ENCODE measurements at regions not wholly inside any gene's neighbourhood (a gene's known extent, or its start where the extent isn't known, plus 50 kb on each side); places are given as distances from the start of the nearest gene placed in this dataset.

GRCh38 chr3:127469760-127470159 lies 120.8 kb downstream of the TPRA1 start:
- DNase-seq (ENCODE audit: insufficient read length) (no peak), FAIRE-seq (no peak)
- TF ChIP-seq POLR2AphosphoS5 (IDR thresholded peaks at IDR 0.05; ENCODE audit: low read depth, low read length) (no peak), POLR2A (IDR thresholded peaks at IDR 0.05; ENCODE audit: low read depth, low read length) (no peak), TAF1 (IDR thresholded peaks at IDR 0.05; ENCODE audit: borderline replicate concordance, low read depth, low read length) (no peak)

DNA sequence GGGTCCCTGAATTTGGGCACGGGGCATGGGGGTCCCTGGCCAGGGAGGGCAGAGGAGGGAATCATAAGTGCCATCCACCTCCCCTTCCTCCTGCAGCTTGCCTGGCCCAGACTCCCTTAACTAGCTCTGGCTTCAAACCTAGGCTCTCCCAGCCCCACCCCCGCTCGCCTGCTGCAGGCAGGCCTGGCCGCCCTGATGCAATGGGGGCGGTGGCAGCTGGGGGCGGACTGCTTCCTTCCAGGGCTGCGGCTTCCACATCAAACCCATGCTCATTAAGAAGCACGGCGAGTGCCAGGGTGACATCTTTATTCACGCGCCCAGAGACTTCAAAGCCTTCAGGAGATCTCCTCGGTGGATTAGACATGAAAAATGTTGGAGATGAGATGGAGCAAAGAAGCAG lies 123.1 kb downstream of the TPRA1 start:
- TF ChIP-seq POLR2AphosphoS5 (IDR thresholded peaks at IDR 0.05; ENCODE audit: low read depth, low read length) (no peak), POLR2A (IDR thresholded peaks at IDR 0.05; ENCODE audit: low read depth, low read length) (no peak), TAF1 (IDR thresholded peaks at IDR 0.05; ENCODE audit: borderline replicate concordance, low read depth, low read length) (no peak)
- DNase-seq (ENCODE audit: insufficient read length) (no peak), FAIRE-seq (no peak)

DNA sequence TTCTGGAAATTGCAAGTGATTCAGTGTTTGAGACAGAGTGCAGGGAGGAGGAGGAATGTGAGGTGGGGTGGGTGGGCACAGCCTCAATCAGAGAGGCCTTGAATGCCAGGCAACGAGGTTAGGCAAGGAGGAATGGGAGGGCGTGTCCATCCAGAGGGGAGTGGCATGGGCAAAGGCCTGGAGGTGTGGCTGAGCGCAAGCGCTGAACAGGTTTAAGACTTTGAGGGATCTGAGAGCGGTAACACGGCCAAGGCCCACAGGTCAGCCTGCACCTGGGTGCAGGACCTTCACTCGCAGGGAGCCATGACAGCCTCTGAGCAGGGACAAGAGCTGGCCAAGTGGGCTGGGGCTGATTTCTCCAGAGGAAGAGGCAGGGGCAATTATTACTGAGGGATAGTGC lies 125.9 kb downstream of the TPRA1 start:
- TF ChIP-seq TAF1 (IDR thresholded peaks at IDR 0.05; ENCODE audit: borderline replicate concordance, low read depth, low read length) (no peak), POLR2A (IDR thresholded peaks at IDR 0.05; ENCODE audit: low read depth, low read length) (no peak), POLR2AphosphoS5 (IDR thresholded peaks at IDR 0.05; ENCODE audit: low read depth, low read length) (no peak)
- no peak for DNase-seq (ENCODE audit: insufficient read length)
- FAIRE-seq: no peak

DNA sequence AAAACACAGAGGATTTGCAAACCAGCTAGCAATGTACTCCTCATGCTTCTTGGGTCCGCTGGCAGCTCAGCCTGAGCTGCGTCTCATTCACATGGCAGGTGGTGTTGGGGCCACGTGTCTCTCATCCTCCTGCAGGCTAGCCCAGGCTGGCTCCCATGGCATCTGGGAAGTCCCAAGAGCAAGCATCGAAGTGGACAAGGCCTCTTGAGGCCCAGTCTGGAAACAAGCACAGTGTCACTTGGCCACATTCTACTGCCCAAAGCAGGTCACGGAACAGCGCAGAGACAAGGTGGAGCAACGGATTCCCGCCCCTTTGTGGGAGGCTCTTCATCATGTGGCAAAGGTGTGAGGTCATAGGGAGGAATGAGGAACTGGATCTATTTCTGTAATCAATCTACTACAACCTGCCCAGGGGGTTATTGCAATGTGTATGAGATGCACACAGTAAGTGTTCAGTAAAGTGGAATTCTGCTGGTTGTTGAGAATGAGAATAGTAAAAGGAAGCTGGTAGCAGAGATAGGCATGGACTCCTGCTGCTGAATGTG lies 128.3 kb downstream of the TPRA1 start:
- DNase-seq (ENCODE audit: insufficient read length) (no peak), FAIRE-seq (no peak)
- TF ChIP-seq TAF1 (IDR thresholded peaks at IDR 0.05; ENCODE audit: borderline replicate concordance, low read depth, low read length) (no peak), POLR2A (IDR thresholded peaks at IDR 0.05; ENCODE audit: low read depth, low read length) (no peak), POLR2AphosphoS5 (IDR thresholded peaks at IDR 0.05; ENCODE audit: low read depth, low read length) (no peak)

- FAIRE-seq (no peak), DNase-seq (ENCODE audit: insufficient read length) (no peak)
- TF ChIP-seq POLR2AphosphoS5 (IDR thresholded peaks at IDR 0.05; ENCODE audit: low read depth, low read length): no peak
- no peak for TF ChIP-seq POLR2A (IDR thresholded peaks at IDR 0.05; ENCODE audit: low read depth, low read length)
- TF ChIP-seq TAF1 (IDR thresholded peaks at IDR 0.05; ENCODE audit: borderline replicate concordance, low read depth, low read length): no peak
Observed at GRCh38 chr3:127461286-127461910, 129.1 kb downstream of the TPRA1 start.

DNA sequence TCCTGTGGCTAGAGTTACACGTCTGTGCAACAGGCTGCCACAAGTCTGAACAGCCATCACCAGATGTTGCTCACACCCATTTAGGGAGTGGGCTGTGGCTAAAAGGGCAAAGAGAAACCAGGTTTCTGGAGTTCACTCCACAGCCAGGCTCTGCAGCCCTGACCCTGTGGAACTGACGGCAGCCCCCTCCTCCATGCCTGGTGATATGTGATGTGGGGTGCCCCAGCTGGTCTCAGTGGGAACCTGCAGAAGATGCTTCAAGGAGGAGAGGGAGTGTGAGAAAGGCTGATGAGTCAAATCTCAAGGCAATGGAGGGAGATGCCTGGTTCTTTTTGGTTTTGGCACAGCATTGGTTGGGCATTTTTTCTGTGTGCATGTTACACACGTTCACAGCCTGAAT lies 130.6 kb downstream of the TPRA1 start:
- FAIRE-seq (no peak), DNase-seq (ENCODE audit: insufficient read length) (no peak)
- no peak for TF ChIP-seq POLR2A (IDR thresholded peaks at IDR 0.05; ENCODE audit: low read depth, low read length)
- TF ChIP-seq TAF1 (IDR thresholded peaks at IDR 0.05; ENCODE audit: borderline replicate concordance, low read depth, low read length): no peak
- no peak for TF ChIP-seq POLR2AphosphoS5 (IDR thresholded peaks at IDR 0.05; ENCODE audit: low read depth, low read length)

- no peak for FAIRE-seq
- no peak for TF ChIP-seq POLR2AphosphoS5 (IDR thresholded peaks at IDR 0.05; ENCODE audit: low read depth, low read length)
- TF ChIP-seq TAF1 (IDR thresholded peaks at IDR 0.05; ENCODE audit: borderline replicate concordance, low read depth, low read length): no peak
- no peak for TF ChIP-seq POLR2A (IDR thresholded peaks at IDR 0.05; ENCODE audit: low read depth, low read length)
- DNase-seq (ENCODE audit: insufficient read length): no peak
Observed at GRCh38 chr3:127458696-127459604, 131.6 kb downstream of the TPRA1 start.

DNA sequence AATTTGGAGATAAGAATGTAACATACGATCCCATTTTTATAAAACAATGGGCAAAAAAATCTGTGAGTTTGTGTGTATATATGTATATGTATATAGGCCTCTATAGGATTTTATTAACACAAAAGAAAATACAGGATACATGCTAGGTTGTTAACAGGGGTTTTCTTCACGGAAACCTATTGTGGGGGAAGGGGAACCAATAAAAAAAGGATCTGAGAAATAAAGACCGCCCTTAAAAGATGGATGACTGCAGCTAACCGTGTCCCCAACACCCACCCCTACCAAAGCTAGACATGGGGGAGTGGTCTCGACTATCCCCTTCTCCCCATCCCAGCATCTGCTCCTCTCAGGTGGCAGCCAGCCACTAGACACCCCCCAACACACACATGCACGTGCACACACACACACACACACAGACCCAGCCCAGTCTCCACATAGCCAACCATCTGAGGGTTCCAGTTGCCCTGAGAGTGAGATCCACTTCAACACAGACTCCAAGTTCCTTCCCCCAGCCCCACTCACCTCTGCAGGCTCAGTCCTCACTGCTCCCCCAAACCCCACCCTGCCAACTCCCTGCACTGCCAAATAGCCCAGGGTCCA lies 132.9 kb downstream of the TPRA1 start:
- DNase-seq (ENCODE audit: insufficient read length): no peak
- FAIRE-seq: no peak
- no peak for TF ChIP-seq TAF1 (IDR thresholded peaks at IDR 0.05; ENCODE audit: borderline replicate concordance, low read depth, low read length)
- TF ChIP-seq POLR2AphosphoS5 (IDR thresholded peaks at IDR 0.05; ENCODE audit: low read depth, low read length): no peak
- TF ChIP-seq POLR2A (IDR thresholded peaks at IDR 0.05; ENCODE audit: low read depth, low read length): no peak

DNA sequence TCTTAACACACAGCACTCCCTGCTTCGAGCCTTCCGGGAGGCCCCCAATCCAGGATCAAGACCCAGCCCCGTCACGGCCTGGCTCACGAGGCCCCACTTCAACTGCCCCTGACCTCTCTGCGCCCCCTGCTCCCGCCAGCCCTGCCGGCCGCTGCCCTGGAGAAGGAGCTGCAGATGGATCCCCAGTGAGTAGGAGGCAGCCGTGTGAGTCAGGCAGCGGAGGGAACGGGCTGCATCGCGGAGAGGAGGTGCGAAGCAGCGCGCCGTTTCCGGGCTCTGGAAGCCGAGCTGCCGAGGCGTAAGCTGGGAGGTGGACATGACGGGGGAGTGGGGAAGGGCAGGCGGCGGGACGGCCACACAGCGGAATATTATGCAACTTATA lies 133.4 kb downstream of the TPRA1 start:
- DNase-seq (ENCODE audit: insufficient read length): no peak
- no peak for FAIRE-seq
- no peak for TF ChIP-seq TAF1 (IDR thresholded peaks at IDR 0.05; ENCODE audit: borderline replicate concordance, low read depth, low read length)
- TF ChIP-seq POLR2A (IDR thresholded peaks at IDR 0.05; ENCODE audit: low read depth, low read length): no peak
- TF ChIP-seq POLR2AphosphoS5 (IDR thresholded peaks at IDR 0.05; ENCODE audit: low read depth, low read length): no peak

GRCh38 chr3:127456471-127457093 lies 134.0 kb downstream of the TPRA1 start:
- DNase-seq (ENCODE audit: insufficient read length) (no peak), FAIRE-seq (no peak)
- TF ChIP-seq POLR2AphosphoS5 (IDR thresholded peaks at IDR 0.05; ENCODE audit: low read depth, low read length) (no peak), POLR2A (IDR thresholded peaks at IDR 0.05; ENCODE audit: low read depth, low read length) (no peak), TAF1 (IDR thresholded peaks at IDR 0.05; ENCODE audit: borderline replicate concordance, low read depth, low read length) (no peak)
